ENCODE measurements at regions not wholly inside any gene's neighbourhood (a gene's known extent, or its start where the extent isn't known, plus 50 kb on each side); places are given as distances from the start of the nearest gene placed in this dataset.

GRCh38 chr4:33841120-33841519 is 2403.2 kb downstream of the ARAP2 start (continued):
- TF ChIP-seq CHD7 (IDR thresholded peaks at IDR 0.05; ENCODE audit: insufficient replicate concordance, low read length) (peak; percentile 70), BCL11A (IDR thresholded peaks at IDR 0.05; ENCODE audit: low read depth in 2 of 2, low read length in 2 of 2) (no peak), MAX (IDR thresholded peaks at IDR 0.05) (no peak), KDM4A (IDR thresholded peaks at IDR 0.05; ENCODE audit: low read depth, low read length, severe bottlenecking) (no peak), EZH2 (IDR thresholded peaks at IDR 0.05; ENCODE audit: low read depth, low read length, severe bottlenecking) (no peak), YY1 (IDR thresholded peaks at IDR 0.05; ENCODE audit: low read depth, low read length) (no peak), NRF1 (IDR thresholded peaks at IDR 0.05; ENCODE audit: low read depth, low read length) (no peak), PHF8 (conservative IDR thresholded peaks at IDR 0.05; ENCODE audit: low read depth, low read length) (no peak), EP300 (IDR thresholded peaks at IDR 0.05; ENCODE audit: borderline replicate concordance in 1 of 2, low read depth in 2 of 2, low read length in 2 of 2) (peak in 1 of 2 experiments; percentile 19; a peak in 1 of 3 replicates), ASH2L (IDR thresholded peaks at IDR 0.05; ENCODE audit: low read length) (peak; percentile 50), SP4 (IDR thresholded peaks at IDR 0.05; ENCODE audit: low read length) (no peak), SP1 (IDR thresholded peaks at IDR 0.05; ENCODE audit: low read depth, low read length) (peak; percentile 81)
